Raji (cell line): ENCODE measurements at regions not wholly inside any gene's neighbourhood (a gene's known extent, or its start where the extent isn't known, plus 50 kb on each side); places are given as distances from the start of the nearest gene placed in this dataset.

ENCODE experiments used
- POLR2A ChIP-seq: IDR thresholded peaks from 2 replicates; pipeline ENCODE4 v1.6.1; 2011; ENCODE audit warnings: low read depth, low read length, control low read depth; ENCODE audit not compliant: insufficient read depth

DNA sequence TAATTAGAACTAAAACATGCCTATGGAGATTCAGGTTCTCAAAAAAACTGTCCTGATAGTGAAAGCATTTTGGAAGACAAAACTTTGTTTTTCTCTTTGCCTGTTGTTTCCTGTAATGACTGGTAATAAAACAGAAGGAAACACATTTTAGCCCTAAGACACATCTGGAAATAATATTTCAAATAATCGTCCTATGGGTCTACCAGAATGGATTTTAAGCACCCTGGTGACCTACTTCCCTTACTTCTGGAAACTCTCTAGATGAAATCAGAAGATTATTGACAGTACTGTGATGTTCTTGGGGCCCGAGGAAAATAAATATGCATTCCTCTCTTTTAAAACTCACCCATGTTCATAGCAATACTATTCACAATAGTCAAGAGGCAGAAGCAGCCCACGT, 110.1 kb upstream of the TLE4 start:
- TF ChIP-seq POLR2A = no peak

GRCh38 chr9:79465156-79465555, 106.6 kb upstream of the TLE4 start:
- no peak for TF ChIP-seq POLR2A

DNA sequence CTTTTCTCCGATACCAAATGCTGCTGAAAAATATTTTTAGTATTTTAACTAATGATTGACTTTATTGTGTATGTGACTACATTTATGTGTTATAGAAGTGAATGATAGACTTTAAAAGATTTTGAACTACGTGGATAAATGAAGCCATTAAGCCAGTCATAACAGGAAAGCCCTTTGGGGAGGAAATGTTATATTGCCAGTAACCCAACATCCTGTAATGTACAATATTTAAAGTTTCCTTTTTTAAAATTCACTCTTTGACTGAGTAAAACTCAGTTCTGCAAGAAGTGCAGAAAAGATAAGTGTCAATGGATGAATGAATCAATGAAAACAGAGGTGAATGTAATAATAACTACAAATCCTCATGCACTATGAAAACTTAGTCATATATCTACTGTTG, 102.6 kb upstream of the TLE4 start:
- no peak for TF ChIP-seq POLR2A

DNA sequence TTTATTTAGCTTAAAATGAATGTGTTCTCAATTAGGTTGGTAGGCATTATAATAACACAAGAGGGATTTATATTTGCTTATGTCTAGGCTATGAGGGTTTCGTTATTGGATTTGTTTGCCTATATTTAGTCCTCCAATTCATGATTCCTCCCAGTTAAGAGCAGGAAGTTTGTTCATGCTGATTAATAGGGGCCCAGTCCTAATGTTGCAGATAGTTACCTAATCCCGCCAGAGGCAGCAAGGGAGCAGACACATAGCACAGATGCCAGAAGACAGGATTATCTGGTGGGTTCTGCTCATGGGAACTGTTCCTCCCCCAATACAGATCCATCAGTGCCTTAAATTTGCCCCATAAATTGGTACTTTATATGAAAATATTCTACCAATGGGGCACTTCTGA, 100.8 kb upstream of the TLE4 start:
- no peak for TF ChIP-seq POLR2A

- TF ChIP-seq POLR2A = no peak
Observed at GRCh38 chr9:79471580-79472543, 99.9 kb upstream of the TLE4 start.

- no peak for TF ChIP-seq POLR2A
Observed at GRCh38 chr9:79473704-79474103, 98.1 kb upstream of the TLE4 start.

- no peak for TF ChIP-seq POLR2A
Observed at GRCh38 chr9:79477241-79477840, 94.4 kb upstream of the TLE4 start.

DNA sequence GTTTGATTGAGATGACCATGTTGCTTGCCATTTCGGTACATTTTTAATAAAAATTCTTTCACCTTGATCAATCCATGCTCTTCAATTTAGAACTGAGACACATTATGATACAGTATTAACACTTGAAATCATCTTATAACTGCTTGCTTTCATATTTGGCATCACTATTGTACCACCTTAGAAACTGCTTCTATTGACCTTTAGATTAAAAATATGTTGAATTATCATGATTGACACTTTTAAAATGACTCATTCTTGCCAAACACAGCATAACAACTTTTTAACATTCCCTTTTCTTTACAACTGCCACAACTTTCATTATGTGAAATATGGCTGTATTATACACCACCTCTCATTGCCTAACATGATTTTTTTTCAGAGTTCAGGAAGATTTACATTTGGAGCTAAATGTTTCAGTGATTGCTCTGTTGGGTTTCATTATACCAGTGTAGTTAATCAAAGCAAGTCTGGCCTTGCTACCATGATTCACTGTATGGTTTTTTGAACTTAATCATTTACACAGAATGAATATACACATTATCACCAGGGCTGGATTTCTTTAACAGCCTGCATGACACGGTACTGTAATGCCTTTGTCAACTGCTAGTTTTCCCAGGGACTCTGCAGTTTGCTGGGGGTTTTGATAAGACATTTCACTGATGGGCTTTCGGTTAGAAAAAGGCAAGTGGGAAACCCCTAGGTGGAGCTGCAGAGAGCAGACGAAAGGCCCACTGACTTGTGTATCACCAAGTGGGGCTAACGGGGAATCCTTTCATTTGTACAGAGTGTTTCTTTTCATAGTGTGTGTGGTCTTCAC, 93.6 kb upstream of the TLE4 start:
- no peak for TF ChIP-seq POLR2A

GRCh38 chr9:79480639-79481038, 91.1 kb upstream of the TLE4 start:
- no peak for TF ChIP-seq POLR2A

DNA sequence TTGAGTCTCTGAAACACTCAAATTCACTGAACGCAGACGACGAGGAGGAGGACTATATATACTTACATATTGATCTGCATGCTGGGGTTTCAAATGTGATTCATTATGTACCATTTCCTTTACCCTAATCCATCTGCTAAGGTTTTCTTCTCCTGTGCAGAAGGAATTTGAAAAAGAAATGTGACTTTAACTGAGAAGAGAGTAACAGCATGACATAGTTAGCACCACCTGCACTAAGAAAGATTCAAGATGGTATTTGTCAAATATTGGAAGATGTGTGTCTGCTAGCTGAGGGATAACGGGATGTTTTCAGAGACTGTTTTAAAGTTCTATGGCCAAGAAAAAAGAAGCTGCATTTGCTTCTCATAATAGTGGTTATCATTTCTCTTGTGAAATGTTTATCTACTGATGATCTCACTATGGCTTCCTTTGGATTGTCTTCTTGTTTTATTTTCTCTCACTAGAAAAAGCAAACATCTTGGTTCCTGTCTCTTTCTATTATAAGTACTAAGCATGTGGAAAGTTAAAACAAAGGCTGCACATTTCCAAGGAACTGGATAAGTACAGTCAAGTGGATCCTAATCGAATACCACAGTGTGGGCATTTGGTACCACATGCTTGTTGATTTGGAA, 89.8 kb upstream of the TLE4 start:
- TF ChIP-seq POLR2A = no peak

DNA sequence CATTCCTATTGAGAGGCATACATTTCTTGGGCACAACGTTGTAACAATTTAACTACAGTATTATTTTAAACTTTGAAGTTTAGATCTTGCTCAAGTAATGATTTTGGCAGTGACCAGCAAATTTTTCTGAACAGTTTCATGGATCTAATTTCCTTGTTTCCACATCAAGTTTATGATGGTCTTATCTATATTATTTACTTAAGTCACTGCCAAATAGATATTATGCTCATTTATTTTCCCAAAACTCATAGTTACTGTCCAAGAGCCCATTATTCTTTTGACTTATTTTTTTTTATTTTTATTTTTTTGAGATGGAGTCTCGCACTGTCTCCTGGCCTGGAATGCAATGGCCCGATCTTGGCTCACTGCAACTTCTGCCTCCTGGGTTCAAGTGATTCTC, 86.5 kb upstream of the TLE4 start:
- TF ChIP-seq POLR2A = no peak

- TF ChIP-seq POLR2A = no peak
Observed at GRCh38 chr9:79489261-79490000, 82.3 kb upstream of the TLE4 start.

DNA sequence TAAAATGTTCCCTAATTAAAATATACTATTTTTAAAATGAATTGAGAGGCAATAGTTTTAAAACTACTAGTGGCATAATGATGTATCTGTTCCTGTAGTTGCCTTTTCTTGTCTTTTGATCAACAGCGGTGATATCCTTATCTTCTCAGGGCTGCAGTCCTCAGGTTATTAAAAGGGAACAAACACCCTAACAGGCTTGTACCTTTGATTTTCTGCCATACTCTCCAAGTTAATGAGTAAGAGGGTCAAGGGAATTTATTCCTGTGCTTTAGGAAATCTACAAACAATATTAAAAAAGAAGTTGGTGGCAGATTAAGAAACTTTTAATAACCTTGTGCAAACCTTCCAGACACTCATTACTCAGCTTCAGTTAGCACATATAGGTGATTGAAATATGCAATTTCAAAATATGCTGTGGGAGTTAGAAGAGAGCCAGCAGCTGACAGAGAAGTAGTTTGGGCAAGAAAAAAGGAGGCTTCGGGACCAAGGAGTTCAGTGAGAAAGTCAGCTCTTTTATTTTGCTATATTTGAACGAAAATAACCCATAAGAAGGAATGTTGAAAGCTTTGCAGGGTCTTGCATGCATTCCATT, 81.0 kb upstream of the TLE4 start:
- TF ChIP-seq POLR2A = no peak
